ENCODE measurements at regions not wholly inside any gene's neighbourhood (a gene's known extent, or its start where the extent isn't known, plus 50 kb on each side); places are given as distances from the start of the nearest gene placed in this dataset.

DNA sequence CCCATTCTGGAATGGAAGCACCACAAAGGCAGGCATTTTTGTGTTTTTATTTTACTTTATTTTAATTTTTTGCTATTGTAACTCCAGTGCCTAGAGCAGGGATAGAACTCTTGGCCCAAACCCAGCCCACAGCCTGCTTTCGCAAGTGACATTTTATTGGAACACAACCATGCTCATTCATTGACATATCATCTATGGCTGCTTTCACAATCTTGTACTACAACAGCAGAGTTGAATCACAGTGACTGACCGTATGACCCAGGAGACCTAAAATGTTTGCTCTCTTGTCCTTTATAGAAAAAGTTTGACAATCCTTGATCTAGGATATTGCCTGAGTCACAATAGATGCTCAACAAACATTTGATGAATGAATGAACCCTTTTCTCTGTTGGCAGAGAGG is 83.9 kb upstream of the ATP1A1 start:
- Histone ChIP-seq H3K9ac (ENCODE audit: low read depth, low read length) (no peak overlapping the region), H2BK5ac (ENCODE audit: low read depth, low read length, poor library complexity, severe bottlenecking) (no peak overlapping the region), H4K5ac (ENCODE audit: low read depth, low read length) (no peak overlapping the region), H3K9me1 (ENCODE audit: insufficient read depth, low read length) (no peaks in the 10 kb centered on the region), H4K8ac (ENCODE audit: low read depth in 2 of 2, low read length in 2 of 2) (no peak overlapping the region), H3K9me3 (ENCODE audit: control insufficient read depth, insufficient read depth, low read length) (no peaks in the 10 kb centered on the region), H2AK5ac (ENCODE audit: low read depth, low read length) (no peak overlapping the region), H3K23ac (ENCODE audit: low read depth, low read length) (no peak overlapping the region), H2BK120ac (ENCODE audit: low read depth, low read length) (no peak overlapping the region), H2BK15ac (ENCODE audit: low read depth, low read length) (no peak overlapping the region), H4K91ac (ENCODE audit: insufficient read depth, low read depth, low read length) (no peak overlapping the region), H2BK20ac (ENCODE audit: low read depth, low read length) (no peak overlapping the region), H3K4me2 (ENCODE audit: low read depth, low read length) (no peak overlapping the region), H3K36me3 (ENCODE audit: control insufficient read depth, insufficient read depth, low read length) (no peaks in the 10 kb centered on the region), H2AK9ac (replicated peaks; ENCODE audit: low read depth, low read length, poor library complexity) (no peak overlapping the region), H3K27me3 (ENCODE audit: control insufficient read depth, insufficient read depth, low read length) (no peaks in the 10 kb centered on the region; the same call in 1 of the 2 replicates), H2AFZ (replicated peaks; ENCODE audit: low read length, poor library complexity) (no peak overlapping the region), H4K20me1 (ENCODE audit: insufficient read depth, low read length) (no peaks in the 10 kb centered on the region), H3K14ac (replicated peaks; ENCODE audit: low read depth, low read length) (no peak overlapping the region), H3K56ac (ENCODE audit: extremely low read depth, insufficient read depth, low read length) (no peak overlapping the region), H3K4me3 (ENCODE audit: insufficient read depth, low read depth, low read length) (no peak overlapping the region), H3K18ac (ENCODE audit: low read depth, low read length) (no peak overlapping the region), H3K79me1 (ENCODE audit: low read depth in 1 of 2, low read length in 2 of 2) (no peaks in the 10 kb centered on the region), H3K4me1 (ENCODE audit: control insufficient read depth, insufficient read depth, low read length) (no peaks in the 10 kb centered on the region), H3K4ac (ENCODE audit: low read depth, low read length) (no peak overlapping the region), H3K27ac (ENCODE audit: insufficient read depth, low read length) (no peak overlapping the region)
- TF ChIP-seq, protein P1, sequence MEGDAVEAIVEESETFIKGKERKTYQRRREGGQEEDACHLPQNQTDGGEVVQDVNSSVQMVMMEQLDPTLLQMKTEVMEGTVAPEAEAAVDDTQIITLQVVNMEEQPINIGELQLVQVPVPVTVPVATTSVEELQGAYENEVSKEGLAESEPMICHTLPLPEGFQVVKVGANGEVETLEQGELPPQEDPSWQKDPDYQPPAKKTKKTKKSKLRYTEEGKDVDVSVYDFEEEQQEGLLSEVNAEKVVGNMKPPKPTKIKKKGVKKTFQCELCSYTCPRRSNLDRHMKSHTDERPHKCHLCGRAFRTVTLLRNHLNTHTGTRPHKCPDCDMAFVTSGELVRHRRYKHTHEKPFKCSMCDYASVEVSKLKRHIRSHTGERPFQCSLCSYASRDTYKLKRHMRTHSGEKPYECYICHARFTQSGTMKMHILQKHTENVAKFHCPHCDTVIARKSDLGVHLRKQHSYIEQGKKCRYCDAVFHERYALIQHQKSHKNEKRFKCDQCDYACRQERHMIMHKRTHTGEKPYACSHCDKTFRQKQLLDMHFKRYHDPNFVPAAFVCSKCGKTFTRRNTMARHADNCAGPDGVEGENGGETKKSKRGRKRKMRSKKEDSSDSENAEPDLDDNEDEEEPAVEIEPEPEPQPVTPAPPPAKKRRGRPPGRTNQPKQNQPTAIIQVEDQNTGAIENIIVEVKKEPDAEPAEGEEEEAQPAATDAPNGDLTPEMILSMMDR (conservative IDR thresholded peaks at IDR 0.05; ENCODE audit: low read depth, low read length): no peak
- TF ChIP-seq RFX5 (IDR thresholded peaks at IDR 0.05; ENCODE audit: low read depth, low read length): no peak
- TF ChIP-seq SMC3 (IDR thresholded peaks at IDR 0.05; ENCODE audit: low read depth, low read length): no peak
- no peak for TF ChIP-seq FOS (IDR thresholded peaks at IDR 0.05; ENCODE audit: low read depth, low read length)
- no peak for TF ChIP-seq POLR2A (IDR thresholded peaks at IDR 0.05; ENCODE audit: low read depth, low read length)
- no peak for TF ChIP-seq MXI1 (IDR thresholded peaks at IDR 0.05; ENCODE audit: borderline replicate concordance, low read depth, low read length)
- no peak for TF ChIP-seq CEBPB (IDR thresholded peaks at IDR 0.05; ENCODE audit: low read depth, low read length)
- in situ Hi-C loops (cut with MboI; ENCODE audit: low sequenced_read_pairs) (no loop called here), intact Hi-C loops (cut with micrococcal nuclease) (no loop called here), dilution Hi-C loops (cut with HindIII; ENCODE audit: low sequenced_read_pairs, unreplicated experiment) (no loop called here)
- DNase-seq (no peak), ATAC-seq (ENCODE audit: low read depth) (no peak)
- no TSS peak for BruUV-seq (replicated peaks)
- CTCF ChIA-PET: no interaction called here
- POLR2A ChIA-PET (ENCODE audit: unreplicated experiment): no interaction called here
- WGBS, 2 experiments (ENCODE audit: extremely low coverage in 2 of 2, insufficient read length in 1 of 2): 67% methylated on average over 1 of the region's 2 CpGs; no CpG with 5 or more reads in 1 of the 2 experiments
